ENCODE measurements at regions not wholly inside any gene's neighbourhood (a gene's known extent, or its start where the extent isn't known, plus 50 kb on each side); places are given as distances from the start of the nearest gene placed in this dataset.

DNA sequence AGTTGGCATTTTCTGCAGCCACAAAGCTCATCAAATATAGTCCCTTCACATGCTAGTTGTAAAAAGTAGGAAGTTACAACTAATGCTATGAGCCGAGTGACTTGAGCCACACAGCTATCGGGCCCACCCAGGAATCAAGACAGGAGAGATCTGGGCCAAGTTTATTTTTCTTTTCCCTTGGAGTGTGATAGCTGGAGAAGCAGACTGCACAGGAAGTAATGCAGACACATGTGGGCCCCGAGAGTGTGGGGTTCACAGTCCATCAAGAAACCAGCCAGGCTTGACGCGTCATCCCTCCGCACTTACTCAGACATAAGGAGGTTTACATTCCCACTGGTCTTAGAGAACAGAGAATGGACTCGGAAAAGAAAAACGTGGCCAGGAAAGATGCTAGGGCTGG is 403.1 kb upstream of the CDH11 start:
- Histone ChIP-seq H4K5ac (ENCODE audit: insufficient read length, low read depth, low read length) (no peak overlapping the region), H2BK15ac (ENCODE audit: low read length) (peak overlapping the region; percentile 89; the same call in 1 of the 2 replicates), H4K91ac (replicated peaks; ENCODE audit: insufficient read length, low read length) (peak overlapping the region; percentile 34), H3K27ac (ENCODE audit: low read depth, low read length) (no peak overlapping the region), H4K20me1 (replicated peaks in 1 of 2; ENCODE audit: control insufficient read depth in 1 of 2, insufficient read depth in 2 of 2, low read length in 2 of 2) (no peaks in the 10 kb centered on the region), H3K4ac (replicated peaks; ENCODE audit: insufficient read length, low read depth, low read length) (no peak overlapping the region), H3K79me1 (ENCODE audit: low read depth, low read length) (no peaks in the 10 kb centered on the region), H3K9me3 (ENCODE audit: insufficient read depth in 2 of 2, low read depth in 1 of 2, low read length in 1 of 2) (0 out of 4 replicates have a peak, but pooled peaks cover 0 to 2% of the 10 kb centered on the region in 2 experiments), H3K27me3 (replicated peaks in 1 of 4; ENCODE audit: control insufficient read depth in 3 of 4, extremely low read depth in 1 of 4, insufficient read depth in 3 of 4, low read length in 3 of 4) (no peaks in the 10 kb centered on the region), H3K56ac (replicated peaks; ENCODE audit: insufficient read length, low read depth, low read length) (no peak overlapping the region), H2AK5ac (ENCODE audit: low read depth, low read length) (no peak overlapping the region), H4K8ac (ENCODE audit: extremely low read depth, insufficient read depth, low read length) (no peak overlapping the region), H3K18ac (ENCODE audit: extremely low read depth, low read length) (no peak overlapping the region), H2AFZ (ENCODE audit: low read length) (no peak overlapping the region), H3K4me2 (ENCODE audit: insufficient read depth in 1 of 2, low read depth in 2 of 2, low read length in 2 of 2) (no peak overlapping the region), H3K36me3 (ENCODE audit: control insufficient read depth in 2 of 4, insufficient read depth in 4 of 4, low read length in 3 of 4) (no peaks in the 10 kb centered on the region), H3K23ac (ENCODE audit: insufficient read length) (no peak overlapping the region), H3K4me3 (ENCODE audit: extremely low read depth in 1 of 4, insufficient read depth in 2 of 4, low read depth in 3 of 4, low read length in 4 of 4) (no peak overlapping the region), H2BK5ac (ENCODE audit: low read depth, low read length) (no peak overlapping the region), H3K79me2 (ENCODE audit: control insufficient read depth in 1 of 2, insufficient read depth in 2 of 2, low read length in 2 of 2) (no peaks in the 10 kb centered on the region), H3K4me1 (replicated peaks in 1 of 4; ENCODE audit: control insufficient read depth in 3 of 4, insufficient read depth in 4 of 4, low read length in 3 of 4) (peaks cover 4 to 19% (median 18%) of the 10 kb centered on the region in 4 experiments; a peak in 4 of 7 replicates), H2BK20ac (ENCODE audit: low read length) (peak overlapping the region; percentile 76; the same call in 1 of the 2 replicates), H3K14ac (ENCODE audit: insufficient read length) (no peak overlapping the region), H2BK120ac (replicated peaks; ENCODE audit: low read depth, low read length) (peak overlapping the region; percentile 20), H3K9ac (replicated peaks in 1 of 4; ENCODE audit: extremely low read depth in 1 of 4, low read depth in 3 of 4, low read length in 3 of 4) (no peak overlapping the region), H2BK12ac (ENCODE audit: low read depth, low read length) (peak overlapping the region; percentile 54; the same call in 1 of the 2 replicates), H3K23me2 (ENCODE audit: low read depth, low read length) (no peaks in the 10 kb centered on the region)
- no peak for FAIRE-seq
- CTCF ChIA-PET (ENCODE audit: partially characterized antibody) = interaction anchor here (1.2 to 1.6 kb wide), 3 partner anchors 8 to 355 kb away, joined by 3 to 4 read pairs (median 4); no protein-coding TSS in a partner anchor
- POLR2A ChIA-PET (ENCODE audit: partially characterized antibody) = no interaction called here
- WGBS, 2 experiments (ENCODE audit: extremely low coverage in 1 of 2, insufficient coverage in 1 of 2, insufficient read length in 1 of 2, insufficient replicate concordance in 2 of 2, low coverage in 1 of 2, low lambda C conversion rate in 2 of 2, missing lambda C conversion rate in 1 of 2) = 93% methylated on average over 8 of the region's 8 CpGs; no CpG with 5 or more reads in 1 of the 2 experiments
- DNase-seq (ENCODE audit: low read depth in 1 of 2, low spot score in 2 of 2) = no peak
- no peak for TF ChIP-seq SRF (IDR thresholded peaks at IDR 0.05; ENCODE audit: low read depth, low read length)
- TF ChIP-seq SP4 (IDR thresholded peaks at IDR 0.05; ENCODE audit: low read length) = no peak
- no peak for TF ChIP-seq ASH2L (IDR thresholded peaks at IDR 0.05; ENCODE audit: low read length)
- TF ChIP-seq TCF12 (IDR thresholded peaks at IDR 0.05; ENCODE audit: low read depth, low read length) = no peak
- TF ChIP-seq NANOG (IDR thresholded peaks at IDR 0.05; ENCODE audit: insufficient read depth, low read depth, low read length, poor library complexity, severe bottlenecking) = no peak
- no peak for TF ChIP-seq SUZ12 (IDR thresholded peaks at IDR 0.05; ENCODE audit: low read length)
- no peak for TF ChIP-seq YY1 (IDR thresholded peaks at IDR 0.05; ENCODE audit: low read depth, low read length)
- TF ChIP-seq NRF1 (IDR thresholded peaks at IDR 0.05; ENCODE audit: low read depth, low read length) = no peak
- TF ChIP-seq, protein P1, sequence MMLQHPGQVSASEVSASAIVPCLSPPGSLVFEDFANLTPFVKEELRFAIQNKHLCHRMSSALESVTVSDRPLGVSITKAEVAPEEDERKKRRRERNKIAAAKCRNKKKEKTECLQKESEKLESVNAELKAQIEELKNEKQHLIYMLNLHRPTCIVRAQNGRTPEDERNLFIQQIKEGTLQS (IDR thresholded peaks at IDR 0.05; ENCODE audit: insufficient read depth, low read depth, low read length) = no peak
- TF ChIP-seq EZH2 (IDR thresholded peaks at IDR 0.05; ENCODE audit: low read depth, low read length, severe bottlenecking) = no peak
- no peak for TF ChIP-seq POU5F1 (IDR thresholded peaks at IDR 0.05; ENCODE audit: low read depth, low read length)

Data from H1 (cell line).